ENCODE measurements at regions not wholly inside any gene's neighbourhood (a gene's known extent, or its start where the extent isn't known, plus 50 kb on each side); places are given as distances from the start of the nearest gene placed in this dataset.
A peak's percentile ranks its signal among the peaks of the same experiment; 100 is the strongest.

DNA sequence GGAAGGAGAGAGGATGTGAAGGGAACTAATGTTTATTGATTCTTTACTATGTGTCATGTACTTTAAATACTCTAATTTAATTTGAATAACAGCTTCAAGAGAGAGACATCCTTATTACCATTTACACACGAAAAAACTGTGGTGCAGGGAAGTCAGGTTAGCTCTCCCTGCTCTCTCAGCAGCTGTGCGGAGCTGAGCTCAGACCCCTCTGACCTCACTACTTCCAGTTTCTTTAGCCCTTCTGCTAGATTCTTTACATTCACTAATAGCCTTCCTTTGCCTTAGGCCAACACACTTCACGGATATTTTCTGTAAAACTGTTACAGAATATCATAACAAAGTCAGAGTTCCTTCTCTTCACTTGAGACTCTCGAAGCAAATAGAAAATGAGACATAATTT lies 131.3 kb upstream of the ARRDC3 start:
- intact Hi-C loops (cut with DNase I; ENCODE audit: low total_unique reads): no loop called here
- Histone ChIP-seq H3K27me3 (no peaks in the 10 kb centered on the region), H3K27ac (no peak overlapping the region), H3K9me3 (no peaks in the 10 kb centered on the region), H3K36me3 (no peaks in the 10 kb centered on the region), H3K4me1 (no peaks in the 10 kb centered on the region), H3K4me3 (no peak overlapping the region)
- 37 to 55% methylated on average over 4 of the region's 4 CpGs for WGBS, 2 donors (ENCODE audit: low coverage in 1 of 2)
- in situ Hi-C loops (cut with MboI; ENCODE audit: low pct_ligation_motif_present in 1 of 4, low pct_unique_long_range_greater_than_20kb in 1 of 4, low sequenced_read_pairs in 3 of 4): no loop called here
- DNase-seq: no peak
- TF ChIP-seq POLR2A (IDR thresholded peaks at IDR 0.05): no peak
- TF ChIP-seq POLR2AphosphoS5 (IDR thresholded peaks at IDR 0.05): no peak
- TF ChIP-seq, protein P1, sequence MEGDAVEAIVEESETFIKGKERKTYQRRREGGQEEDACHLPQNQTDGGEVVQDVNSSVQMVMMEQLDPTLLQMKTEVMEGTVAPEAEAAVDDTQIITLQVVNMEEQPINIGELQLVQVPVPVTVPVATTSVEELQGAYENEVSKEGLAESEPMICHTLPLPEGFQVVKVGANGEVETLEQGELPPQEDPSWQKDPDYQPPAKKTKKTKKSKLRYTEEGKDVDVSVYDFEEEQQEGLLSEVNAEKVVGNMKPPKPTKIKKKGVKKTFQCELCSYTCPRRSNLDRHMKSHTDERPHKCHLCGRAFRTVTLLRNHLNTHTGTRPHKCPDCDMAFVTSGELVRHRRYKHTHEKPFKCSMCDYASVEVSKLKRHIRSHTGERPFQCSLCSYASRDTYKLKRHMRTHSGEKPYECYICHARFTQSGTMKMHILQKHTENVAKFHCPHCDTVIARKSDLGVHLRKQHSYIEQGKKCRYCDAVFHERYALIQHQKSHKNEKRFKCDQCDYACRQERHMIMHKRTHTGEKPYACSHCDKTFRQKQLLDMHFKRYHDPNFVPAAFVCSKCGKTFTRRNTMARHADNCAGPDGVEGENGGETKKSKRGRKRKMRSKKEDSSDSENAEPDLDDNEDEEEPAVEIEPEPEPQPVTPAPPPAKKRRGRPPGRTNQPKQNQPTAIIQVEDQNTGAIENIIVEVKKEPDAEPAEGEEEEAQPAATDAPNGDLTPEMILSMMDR (IDR thresholded peaks at IDR 0.05): no peak
- TF ChIP-seq EP300 (IDR thresholded peaks at IDR 0.05; ENCODE audit: low read depth): no peak

DNA sequence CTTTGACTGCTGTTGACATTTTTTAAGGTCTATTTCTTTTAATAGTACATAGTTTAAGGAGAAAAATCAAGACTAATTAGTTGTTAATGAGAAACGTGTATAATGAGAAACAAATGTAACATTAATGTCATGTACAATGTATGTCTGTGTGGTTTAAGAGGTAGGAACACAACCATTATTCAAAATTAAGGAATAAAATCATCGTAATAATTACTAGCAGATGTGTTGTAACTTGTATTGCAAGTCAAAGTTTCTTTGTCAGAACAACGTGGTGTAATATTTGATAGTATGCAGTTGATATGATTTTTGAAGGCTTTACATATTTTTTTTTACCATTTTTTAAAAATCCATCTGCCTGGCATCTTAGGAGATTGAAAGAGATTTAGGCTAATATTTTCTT lies 120.2 kb upstream of the ARRDC3 start:
- in situ Hi-C loops (cut with MboI; ENCODE audit: low pct_ligation_motif_present in 1 of 4, low pct_unique_long_range_greater_than_20kb in 1 of 4, low sequenced_read_pairs in 3 of 4): no loop called here
- TF ChIP-seq, protein P1 (IDR thresholded peaks at IDR 0.05): no peak
- TF ChIP-seq POLR2AphosphoS5 (IDR thresholded peaks at IDR 0.05) (no peak), EP300 (IDR thresholded peaks at IDR 0.05; ENCODE audit: low read depth) (no peak), POLR2A (IDR thresholded peaks at IDR 0.05) (no peak)

DNA sequence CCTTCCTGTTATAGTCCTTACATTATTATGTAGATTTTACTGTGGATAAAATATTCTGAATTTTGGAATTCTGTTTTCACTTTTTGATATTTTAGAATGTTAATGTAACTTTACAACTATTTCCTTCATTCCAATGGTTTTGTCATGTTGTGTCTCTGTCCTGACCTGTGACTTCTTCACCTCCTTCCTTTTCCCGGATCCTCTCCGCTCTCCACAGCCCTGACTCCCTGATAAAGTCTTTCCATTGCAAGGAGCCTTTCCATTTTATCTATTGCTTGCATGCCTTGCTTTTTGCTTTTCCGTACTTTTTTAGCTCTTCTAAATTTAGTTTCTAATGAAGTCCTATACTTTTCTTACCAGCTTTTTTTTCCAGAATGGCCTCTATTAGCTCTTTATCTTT lies 117.6 kb upstream of the ARRDC3 start:
- 81 to 87% methylated on average over 3 of the region's 3 CpGs for WGBS, 2 donors (ENCODE audit: low coverage in 1 of 2)
- Histone ChIP-seq H3K27ac (no peak overlapping the region), H3K4me1 (no peaks in the 10 kb centered on the region), H3K4me3 (no peak overlapping the region), H3K27me3 (no peaks in the 10 kb centered on the region), H3K36me3 (no peaks in the 10 kb centered on the region), H3K9me3 (no peaks in the 10 kb centered on the region)
- DNase-seq: no peak
- intact Hi-C loops (cut with DNase I; ENCODE audit: low total_unique reads): no loop called here
- in situ Hi-C loops (cut with MboI; ENCODE audit: low pct_ligation_motif_present in 1 of 4, low pct_unique_long_range_greater_than_20kb in 1 of 4, low sequenced_read_pairs in 3 of 4): no loop called here
- TF ChIP-seq POLR2A (IDR thresholded peaks at IDR 0.05) (no peak), EP300 (IDR thresholded peaks at IDR 0.05; ENCODE audit: low read depth) (no peak), POLR2AphosphoS5 (IDR thresholded peaks at IDR 0.05) (no peak)
- TF ChIP-seq, protein P1 (IDR thresholded peaks at IDR 0.05): no peak

More for the DNA sequence above, 120.2 kb upstream of the ARRDC3 start:
- no peak for DNase-seq
- H3K4me1 ChIP-seq: no peaks in the 10 kb centered on the region
- H3K9me3 ChIP-seq: no peaks in the 10 kb centered on the region
- no peak overlapping the region for H3K27ac ChIP-seq
- no peak overlapping the region for H3K4me3 ChIP-seq
- H3K36me3 ChIP-seq: no peaks in the 10 kb centered on the region
- WGBS, 2 donors (ENCODE audit: low coverage in 1 of 2): 70 to 72% methylated on average over 3 of the region's 3 CpGs
- intact Hi-C loops (cut with DNase I; ENCODE audit: low total_unique reads): no loop called here
- H3K27me3 ChIP-seq: no peaks in the 10 kb centered on the region

DNA sequence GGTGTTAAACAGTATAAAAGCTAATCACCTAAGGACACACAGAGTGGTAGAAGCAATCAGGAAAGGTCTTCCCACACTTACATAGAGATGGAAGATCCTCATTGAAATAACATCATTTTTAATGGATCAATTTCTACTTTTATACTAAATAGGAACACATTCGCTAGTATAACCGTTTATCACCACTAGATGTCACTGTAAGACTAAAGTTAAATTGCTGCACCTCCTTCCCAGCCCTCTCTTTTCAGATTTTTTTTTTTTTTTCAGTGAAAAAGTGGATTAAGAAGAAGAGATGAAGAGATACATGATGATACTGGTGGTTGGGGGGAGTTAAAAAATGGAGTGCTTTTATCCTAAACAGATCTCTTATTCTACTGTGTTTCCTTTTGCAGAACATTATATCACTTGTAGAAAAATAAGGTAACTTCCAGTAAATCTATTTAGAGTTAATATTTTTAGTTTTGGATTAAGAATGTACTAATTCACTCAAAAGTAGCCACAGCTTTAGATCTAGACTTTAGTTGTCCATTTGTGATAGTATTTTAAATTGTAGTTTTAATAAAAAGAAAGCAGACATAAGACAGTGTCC lies 116.9 kb upstream of the ARRDC3 start:
- WGBS, 2 donors (ENCODE audit: low coverage in 1 of 2): 0 to 1% methylated on average over 2 of the region's 2 CpGs
- Histone ChIP-seq H3K36me3 (no peaks in the 10 kb centered on the region), H3K4me1 (no peaks in the 10 kb centered on the region), H3K4me3 (no peak overlapping the region), H3K27me3 (no peaks in the 10 kb centered on the region), H3K9me3 (no peaks in the 10 kb centered on the region), H3K27ac (no peak overlapping the region)
- intact Hi-C loops (cut with DNase I; ENCODE audit: low total_unique reads): no loop called here
- in situ Hi-C loops (cut with MboI; ENCODE audit: low pct_ligation_motif_present in 1 of 4, low pct_unique_long_range_greater_than_20kb in 1 of 4, low sequenced_read_pairs in 3 of 4): no loop called here
- DNase-seq: no peak
- TF ChIP-seq EP300 (IDR thresholded peaks at IDR 0.05; ENCODE audit: low read depth): no peak
- TF ChIP-seq, protein P1 (IDR thresholded peaks at IDR 0.05): peak; percentile 46 to 64 (median 55)
